SKM-1 (cell line): ENCODE measurements at regions not wholly inside any gene's neighbourhood (a gene's known extent, or its start where the extent isn't known, plus 50 kb on each side); places are given as distances from the start of the nearest gene placed in this dataset.

Source experiments
- DNase-seq: peaks from one replicate; lab custom pipeline; 2025; ENCODE audit not compliant: unreplicated experiment; lab: John Stamatoyannopoulos, UW

DNA sequence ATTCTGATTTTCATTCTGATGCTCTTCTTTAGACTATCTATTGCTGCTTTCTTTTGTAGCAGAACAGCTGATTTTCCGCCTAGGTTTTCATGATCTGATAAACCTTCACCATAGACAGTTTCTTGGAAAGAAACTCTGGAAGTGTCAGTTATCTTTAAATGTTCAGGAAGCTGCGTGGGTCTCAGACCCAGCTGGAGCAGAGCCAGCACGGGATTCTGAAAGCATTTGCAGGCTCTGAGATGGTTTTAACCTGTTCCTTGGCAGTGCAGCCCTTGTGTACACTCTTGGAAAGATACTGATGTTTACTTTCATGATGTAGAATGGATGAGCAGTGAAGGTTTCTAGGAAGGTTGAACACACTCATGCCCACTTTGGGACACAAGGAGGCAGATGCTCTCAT lies 178.0 kb upstream of the DMRT1 start:
- DNase-seq, result no peak

DNA sequence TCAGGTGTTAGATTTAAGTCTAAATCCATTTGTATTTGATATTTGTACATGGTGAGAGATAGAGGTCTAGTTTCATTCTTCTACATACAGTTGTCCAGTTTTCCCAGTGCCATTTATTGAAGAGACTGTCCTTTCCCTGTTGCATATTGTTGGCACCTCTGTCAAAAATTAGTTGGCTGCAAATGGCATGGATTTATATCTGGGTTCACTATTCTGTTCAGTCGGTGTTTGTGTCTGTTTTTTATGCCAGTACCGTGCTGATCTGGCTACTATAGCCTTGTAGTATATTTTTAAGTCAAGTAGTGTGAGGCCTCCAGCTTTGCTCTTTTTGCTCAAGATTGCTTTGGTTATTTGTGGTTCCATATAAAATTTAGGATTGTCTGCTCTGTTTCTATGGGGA lies 176.2 kb upstream of the DMRT1 start:
- DNase-seq, result no peak

DNA sequence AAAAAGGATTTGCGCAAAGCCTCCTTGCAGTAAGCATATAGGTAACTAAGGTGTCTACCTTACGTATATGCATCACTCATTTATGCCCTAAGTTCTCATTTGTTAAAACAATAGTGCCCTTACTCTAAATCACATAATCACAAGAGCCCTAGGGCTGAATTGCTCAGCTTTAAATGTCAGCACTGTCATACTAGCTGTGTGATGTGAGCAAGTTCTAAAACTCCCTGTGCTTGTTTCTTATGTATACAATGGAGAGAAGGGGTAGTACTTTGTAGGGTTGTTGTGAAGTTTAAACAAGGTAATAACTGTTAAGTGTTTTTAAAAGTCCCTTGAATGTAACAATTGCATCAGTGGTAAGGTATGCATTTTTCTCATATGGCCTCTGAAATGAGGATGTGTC lies 169.5 kb upstream of the DMRT1 start:
- no peak for DNase-seq

DNA sequence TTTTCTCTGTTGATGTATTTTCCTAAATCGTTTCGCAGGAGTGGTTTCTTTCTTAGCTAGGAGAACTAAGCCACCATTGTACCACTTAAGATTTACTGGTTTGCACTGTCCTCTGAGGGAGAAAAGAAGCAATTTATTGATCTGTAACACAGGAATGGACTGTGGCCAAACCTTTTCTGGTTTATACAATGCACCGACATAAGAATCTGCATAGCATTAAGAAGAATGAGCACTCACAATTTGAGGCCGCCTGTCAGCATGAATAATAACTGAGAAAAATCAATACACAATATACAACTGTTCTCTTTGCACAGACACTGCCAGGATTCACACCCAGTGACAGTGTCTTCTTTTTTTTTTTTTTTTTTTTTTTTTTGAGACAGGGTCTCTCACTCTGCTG lies 168.6 kb upstream of the DMRT1 start:
- no peak for DNase-seq

DNA sequence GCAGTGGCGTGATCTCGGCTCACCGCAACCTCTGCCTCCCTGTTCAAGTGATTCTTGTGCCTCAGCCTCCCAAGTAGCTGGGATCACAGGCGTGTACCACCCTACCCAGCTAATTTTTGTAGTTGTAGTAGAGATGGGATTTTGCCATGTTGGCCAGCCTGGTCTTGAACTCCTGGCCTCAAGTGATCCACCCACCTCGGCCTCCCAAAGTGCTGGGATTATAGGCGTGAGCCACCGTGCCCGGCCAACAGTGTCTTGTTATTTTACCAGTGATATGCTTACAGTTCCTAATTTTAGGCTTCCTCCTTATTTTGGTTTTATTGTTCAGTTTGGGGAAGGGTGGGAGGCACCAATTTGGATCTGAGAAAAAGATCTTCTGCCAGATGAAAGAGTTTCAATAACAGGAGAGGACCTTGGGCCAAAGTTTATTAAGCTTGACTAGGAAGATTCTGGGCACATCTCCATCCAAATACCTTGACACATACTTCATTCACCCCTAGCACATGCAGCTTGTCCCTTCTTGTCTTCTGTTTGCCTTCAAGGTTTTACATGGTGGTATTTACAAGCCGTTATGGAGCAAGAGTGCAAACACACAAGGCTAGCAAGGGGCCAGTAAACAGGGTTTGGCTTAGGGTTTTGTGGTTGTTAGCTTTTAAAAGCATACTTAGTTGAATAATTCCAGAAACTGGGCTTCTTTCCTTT lies 168.1 kb upstream of the DMRT1 start:
- no peak for DNase-seq

DNA sequence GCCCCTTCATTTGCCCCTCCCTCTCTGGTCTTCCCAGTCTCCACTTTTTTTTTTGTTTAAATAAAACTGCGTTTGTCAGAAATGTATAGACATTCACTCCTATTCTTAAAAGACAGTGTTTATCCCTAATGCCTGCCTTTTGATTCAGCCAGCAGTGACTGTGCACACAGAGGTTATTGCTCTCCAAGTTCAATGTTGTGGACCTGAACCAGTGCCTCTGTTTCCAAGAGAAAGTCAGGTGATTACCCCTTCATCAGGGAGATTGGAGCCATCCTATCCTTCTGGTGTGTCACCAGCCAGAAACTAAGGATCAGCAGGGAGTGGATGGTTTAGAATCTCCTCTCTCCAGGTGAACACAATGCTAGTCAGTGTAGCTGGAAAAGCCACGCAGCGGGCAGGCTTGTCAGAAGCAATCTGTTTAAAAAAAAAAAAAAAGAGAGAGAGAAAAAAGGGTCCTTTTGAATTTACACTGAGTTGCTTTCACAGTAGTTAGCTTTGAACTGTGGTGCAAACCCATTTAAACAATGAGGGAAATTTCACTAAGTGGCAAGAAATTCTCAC lies 167.5 kb upstream of the DMRT1 start:
- no peak for DNase-seq

DNA sequence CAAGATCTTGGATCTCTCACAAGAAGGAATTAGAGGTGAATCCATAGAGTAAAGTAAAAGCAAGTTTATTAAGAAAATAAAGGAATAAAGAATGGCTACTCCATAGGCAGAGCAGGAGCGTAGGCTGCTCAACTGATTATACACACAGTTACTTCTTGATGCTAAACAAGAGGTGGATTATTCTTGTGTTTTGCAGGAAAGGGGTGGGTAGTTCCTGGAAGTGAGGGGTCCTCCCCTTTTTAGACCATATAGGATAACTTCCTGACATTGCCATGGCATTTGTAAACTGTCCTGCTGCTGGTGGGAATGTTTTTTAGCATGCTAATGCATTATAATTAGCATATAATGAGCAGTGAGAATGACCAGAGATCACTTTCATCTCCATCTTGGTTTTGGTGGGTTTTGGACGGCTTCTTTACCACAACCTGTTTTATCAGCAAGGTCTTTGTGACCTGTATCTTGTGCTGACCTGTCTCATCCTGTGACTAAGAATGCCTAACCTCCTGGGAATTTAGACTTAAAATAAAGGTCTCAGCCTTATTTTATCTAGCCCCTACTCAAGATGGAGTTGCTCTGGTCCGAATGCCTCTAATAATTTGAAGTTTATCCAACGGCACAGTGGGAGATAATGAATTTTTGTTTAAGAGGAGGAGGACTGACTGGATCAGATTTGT lies 165.7 kb upstream of the DMRT1 start:
- no peak for DNase-seq

DNA sequence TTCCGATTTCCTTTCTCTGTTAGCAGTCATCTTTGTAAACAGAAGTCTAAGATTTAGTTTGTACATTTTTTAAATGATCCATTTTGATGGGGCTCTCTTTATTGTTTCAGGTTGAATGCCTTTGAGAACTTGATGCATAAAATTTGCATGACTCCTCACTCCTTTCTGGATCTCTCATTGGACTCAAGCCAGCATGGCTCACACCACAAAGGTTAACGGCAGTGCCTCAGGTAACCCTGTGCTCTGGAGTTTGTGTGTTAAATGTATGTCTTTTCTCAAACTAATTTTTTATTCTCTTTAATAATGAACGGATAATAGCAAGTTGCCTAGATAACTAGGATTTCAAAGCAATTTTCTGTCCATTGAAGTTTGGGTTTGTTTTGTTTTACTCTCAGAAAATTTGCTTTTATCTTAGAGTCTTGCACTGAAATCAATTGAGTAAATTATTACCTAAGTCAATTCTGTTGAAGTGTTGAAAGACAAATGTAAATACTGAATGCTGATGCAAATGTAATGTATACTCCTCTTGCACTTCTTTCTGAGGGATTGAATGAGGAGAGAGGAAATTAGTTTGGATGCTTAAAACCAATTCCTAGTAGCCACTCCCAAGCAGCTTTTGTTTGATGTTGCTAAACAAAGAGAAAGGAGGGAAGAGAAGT lies 164.6 kb upstream of the DMRT1 start:
- no peak for DNase-seq

DNA sequence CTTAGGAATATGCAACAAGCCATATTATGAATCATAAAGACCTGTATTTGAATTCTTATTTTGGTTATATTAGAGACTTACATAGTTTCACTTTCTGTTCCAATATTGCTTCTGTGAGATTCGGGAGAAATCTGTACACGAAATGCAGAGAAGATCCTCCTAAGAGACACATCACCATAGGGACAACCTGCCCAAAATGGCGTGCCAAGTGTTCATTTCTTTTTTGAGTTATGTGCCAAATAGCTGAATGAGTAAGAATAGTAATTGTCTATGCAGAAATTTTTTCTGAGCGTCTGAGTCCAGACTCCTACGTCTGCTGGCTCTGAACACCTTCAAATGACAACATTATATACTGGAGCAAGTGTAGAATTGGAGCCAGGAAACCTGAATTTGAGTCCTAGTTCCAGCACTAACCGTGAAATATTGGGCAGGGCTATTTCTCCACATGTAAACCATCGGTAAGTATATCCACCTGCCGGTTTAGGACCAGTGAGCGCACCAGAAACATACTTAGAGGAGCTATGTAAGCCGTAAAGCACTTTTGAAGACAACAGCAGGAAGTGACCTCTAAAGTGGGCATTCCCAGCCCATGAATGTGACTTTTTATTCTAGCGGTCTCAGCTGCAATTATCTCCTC lies 163.9 kb upstream of the DMRT1 start:
- no peak for DNase-seq

DNA sequence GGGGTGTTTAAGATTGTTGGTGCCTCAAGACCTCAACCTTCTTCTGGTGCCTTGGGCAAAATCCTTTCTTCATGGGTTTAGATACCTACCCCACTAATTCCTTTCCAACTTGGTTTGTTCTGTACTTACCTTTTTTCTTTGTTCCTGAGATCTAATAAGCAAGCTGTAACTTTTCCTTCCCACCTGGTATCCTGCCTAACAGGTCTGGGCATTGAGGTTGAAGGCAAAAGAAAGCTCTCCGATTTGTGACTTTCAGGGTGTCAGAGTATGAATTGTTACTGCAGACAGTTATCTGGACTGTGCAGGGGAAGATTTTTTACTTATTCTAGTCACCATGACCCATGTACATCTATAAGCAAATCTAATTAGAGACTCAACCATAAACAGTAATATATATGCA lies 162.6 kb upstream of the DMRT1 start:
- DNase-seq, result no peak

DNA sequence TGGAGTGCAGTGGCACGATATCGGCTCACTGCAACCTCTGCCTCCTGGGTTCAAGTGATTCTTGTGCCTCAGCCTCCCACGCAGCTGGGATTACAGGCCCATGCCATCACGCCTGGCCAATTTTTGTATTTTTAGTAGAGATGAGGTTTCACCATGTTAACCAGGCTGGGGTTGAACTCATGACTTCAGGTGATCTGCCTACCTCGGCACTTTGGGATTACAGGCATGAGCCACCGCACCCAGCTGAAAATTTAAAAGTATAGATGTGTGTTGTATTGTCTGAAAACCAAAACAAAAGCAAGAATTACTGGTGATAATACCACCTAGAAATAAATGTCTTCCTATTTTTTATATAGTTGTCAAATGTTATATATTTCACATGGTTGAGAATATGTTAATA lies 162.0 kb upstream of the DMRT1 start:
- DNase-seq, result no peak

DNA sequence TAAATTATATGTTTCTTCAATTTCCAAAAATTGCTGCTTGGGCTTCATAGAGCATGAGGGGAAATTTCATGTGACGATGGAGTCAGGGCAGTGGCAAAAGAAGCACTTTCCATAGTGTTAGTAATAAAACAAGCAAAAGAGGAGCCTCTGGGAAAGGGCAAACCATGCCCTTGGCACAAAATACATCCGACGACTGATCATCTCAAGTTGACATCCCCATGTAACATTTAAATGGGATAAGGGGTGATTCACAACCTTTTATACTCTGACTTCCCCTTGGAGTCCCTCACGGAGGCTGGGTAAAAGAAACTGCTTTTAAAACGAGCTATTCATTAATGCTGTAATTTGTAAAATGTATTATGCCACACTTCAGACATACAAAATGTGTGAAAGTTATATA lies 161.4 kb upstream of the DMRT1 start:
- DNase-seq, result no peak

DNA sequence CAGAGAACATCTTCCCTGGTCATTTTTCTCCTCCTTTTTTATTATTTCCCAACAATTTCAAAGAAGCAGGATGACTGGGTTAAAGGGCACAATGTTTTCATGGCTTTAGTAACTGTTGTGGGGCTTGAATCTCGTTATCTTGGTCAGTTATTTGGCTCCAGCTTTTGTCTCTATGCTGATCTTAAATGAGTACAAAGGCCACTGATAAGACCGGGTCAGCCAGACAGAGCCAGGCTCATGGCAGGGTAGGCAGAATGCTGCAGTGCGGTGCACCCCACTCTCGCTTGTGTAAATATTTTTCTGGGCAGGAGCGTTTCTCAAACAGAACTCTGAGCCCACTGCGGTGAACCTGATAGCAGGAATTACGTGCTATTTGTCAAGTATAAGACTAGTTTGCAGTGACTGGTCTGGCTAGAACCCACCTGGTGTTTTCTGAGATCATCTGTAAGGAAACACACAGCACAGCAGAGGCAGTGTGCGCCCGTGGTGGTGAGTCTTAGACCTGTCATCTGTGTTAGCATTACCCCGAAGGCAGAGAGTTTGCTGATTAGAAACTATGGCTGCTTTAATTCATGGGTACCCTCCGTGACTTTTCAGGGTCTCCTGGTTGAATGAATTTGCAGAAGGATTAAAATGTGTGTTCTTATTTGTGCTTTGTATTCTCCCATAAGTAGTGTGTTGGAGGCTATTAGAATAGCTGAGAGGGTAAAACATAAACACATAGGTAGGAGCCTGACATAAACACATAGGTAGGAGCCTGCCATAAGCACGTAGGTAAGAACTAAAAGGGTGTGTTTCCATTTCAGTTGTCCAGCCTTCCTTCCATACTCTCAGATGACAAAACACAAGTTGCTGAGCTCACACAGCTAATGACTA lies 158.6 kb upstream of the DMRT1 start:
- DNase-seq, result no peak

DNA sequence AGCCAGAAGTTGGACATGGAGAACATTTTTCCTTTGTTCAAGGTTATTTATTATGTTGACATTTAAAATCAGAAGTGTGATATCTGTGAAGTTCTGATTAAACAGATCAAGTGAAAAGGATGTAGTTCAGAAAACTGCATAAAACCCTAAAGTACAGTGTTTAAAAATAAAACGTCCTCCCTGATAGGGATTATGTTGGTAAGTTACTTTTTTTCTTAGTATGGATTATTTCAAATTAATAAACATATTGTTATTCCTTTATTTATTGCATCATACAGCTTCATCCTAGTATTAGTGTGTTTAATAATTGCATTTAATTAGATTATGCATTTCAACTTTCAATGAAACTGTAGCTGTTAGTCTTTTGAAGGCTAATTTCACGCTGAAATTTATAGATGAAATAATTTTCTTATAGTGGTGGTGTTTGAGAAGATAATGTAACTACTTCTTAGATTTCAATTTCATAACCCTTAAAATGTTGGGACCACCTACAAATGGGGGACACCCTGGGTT lies 157.9 kb upstream of the DMRT1 start:
- DNase-seq, result no peak

DNA sequence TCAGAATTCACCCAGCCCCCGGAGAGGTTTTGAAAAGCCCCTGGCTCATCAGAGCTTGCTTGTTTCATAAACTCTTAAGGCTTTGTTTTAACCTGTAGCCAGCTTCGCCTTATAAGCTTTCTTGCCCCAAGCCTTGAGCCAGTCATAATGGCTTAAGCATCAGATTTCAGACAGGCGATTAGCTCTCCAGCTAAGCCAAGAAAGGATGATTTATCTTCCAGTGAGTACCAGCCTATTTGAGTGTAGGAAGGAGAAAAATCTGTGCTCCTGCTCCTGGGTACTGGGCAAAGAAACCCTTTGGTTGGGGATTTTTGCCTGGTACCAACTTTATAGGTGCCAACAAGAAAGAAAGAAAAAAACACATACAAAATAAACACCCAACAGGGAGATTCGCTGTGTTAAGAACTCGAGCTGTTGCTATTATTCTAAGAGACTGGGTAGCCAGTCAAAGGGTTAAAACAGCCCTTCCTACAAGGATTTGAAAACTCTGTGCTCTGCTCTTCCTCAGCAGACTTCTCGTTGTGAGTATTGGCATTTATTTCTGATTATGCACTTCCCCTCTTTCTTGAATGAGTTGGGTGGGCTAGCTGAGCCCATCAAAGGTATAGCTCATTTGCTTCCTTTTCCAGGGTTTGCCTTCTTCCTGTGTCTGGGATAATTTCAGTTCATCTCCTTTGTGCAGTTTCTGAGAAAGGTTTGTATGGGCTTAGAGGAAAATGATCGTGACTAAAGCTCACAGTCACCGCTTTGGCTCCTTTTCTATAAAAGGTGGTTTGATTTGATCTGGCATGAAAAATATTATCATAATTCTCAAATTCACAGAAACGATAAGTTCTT lies 157.2 kb upstream of the DMRT1 start:
- no peak for DNase-seq

DNA sequence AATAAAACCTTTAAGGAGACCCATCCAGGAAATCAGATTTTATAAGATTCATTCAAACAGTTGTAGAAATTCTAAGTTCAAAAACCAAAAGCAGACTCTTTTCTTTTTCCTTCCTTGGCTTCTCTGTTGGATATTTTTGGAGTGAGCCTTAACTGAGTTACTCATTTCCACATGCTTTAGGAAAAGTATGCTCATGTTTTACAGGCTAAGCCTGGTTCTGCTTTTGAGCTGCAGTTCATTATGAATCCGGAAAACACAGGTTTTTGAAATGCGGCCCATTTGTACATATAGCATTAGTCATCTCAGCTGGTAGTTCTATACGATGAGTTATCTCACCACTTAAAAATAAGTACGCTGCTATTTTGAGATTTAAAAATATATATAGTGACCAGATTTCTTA lies 156.6 kb upstream of the DMRT1 start:
- no peak for DNase-seq

DNA sequence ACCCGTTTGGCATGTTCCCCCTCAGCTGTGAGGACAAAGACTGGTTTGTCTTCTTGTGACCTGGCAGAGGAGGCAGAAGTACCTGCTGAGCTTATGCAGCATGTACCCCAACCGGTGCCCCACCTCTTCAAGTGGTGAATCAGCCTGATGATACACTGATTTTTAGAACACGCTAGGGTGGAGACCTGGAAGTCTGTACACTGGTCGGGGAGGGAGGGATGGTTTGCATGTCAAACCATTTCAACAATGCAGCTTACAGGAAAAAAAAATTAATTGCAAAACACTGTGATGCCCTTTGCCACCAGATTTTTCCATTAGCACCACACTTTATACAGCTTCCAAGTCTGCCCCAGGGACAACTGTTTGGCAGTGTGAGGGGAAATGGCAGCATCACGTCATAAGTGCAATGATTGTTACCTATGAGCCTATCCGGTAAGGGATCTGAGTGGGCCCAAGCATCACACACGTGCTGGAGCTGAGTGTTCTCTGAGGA lies 155.1 kb upstream of the DMRT1 start:
- DNase-seq, result no peak

DNA sequence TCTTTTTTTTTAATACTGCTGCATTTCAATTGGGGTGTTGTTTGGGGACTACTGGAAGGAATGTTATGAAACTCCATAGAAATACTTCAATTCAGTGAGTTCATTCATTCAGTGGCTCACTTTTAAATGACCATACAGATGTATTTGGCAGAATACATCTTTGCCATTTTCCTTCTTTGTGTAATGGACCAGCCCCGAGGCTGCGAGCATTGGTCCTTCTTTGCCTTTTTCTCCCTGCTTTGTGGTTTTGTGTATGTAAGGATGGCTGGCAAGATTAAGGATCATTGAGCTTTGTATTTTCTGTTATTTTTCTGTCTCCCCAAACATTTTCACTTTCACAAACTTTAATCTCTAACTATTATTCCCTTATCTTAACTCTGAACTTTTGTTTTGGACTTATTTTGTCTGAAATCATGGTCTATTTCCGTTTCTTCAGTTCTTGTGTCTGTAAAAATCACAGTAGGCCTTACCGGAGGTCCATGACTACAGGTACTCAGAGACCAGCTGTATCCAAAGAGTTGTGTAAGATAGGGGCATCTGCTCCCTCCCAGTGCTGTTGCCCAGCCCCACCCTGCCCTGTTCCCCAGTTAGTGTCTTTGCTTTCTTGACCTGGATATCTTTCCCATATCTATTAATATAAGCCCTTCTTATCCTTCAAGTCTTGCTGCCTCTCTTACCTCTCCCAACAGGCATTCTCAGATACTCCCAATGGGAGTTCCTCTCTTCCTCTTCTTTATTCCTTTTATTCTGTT lies 154.3 kb upstream of the DMRT1 start:
- no peak for DNase-seq

DNA sequence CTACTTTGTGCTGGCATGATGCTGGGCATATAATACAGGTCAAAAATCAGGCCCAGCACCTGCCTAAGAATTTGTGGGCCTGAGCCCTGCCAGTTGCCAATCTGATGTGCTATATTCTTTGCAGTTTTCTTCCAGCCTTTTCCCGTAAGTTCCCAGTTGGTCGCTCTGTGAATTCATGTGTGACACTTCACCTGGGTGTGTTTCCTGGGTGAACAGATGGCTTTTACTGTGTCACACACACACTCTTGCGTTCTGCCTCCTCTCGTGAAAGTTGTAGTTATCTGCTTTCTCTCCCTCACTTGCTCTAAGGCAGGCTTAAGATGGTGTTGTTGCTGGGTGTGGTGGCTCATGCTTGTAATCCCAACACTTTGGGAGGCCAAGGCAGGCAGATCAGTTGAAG lies 153.5 kb upstream of the DMRT1 start:
- no peak for DNase-seq
